Mesenchymal stem cell (in vitro differentiated cells and primary cell): ENCODE measurements at regions not wholly inside any gene's neighbourhood (a gene's known extent, or its start where the extent isn't known, plus 50 kb on each side); places are given as distances from the start of the nearest gene placed in this dataset.
A peak's percentile ranks its signal among the peaks of the same experiment; 100 is the strongest.

Experiments used
- DNase-seq: peaks from one replicate; pipeline ENCODE4 v3.0.0-alpha.2; 2013
- H2AFZ ChIP-seq: one replicate; pipeline ENCODE4 v1.6.1; 2013; ENCODE audit warnings: low read depth, mild to moderate bottlenecking, control low read depth, inconsistent platforms, low read length, moderate library complexity
- H2AK5ac ChIP-seq: 2 replicates; pipeline ENCODE4 v1.6.1; 2013; ENCODE audit warnings: low read length, moderate library complexity, mild to moderate bottlenecking, inconsistent platforms; ENCODE audit not compliant: severe bottlenecking
- H2BK120ac ChIP-seq: one replicate; pipeline ENCODE4 v1.6.1; 2013; ENCODE audit warnings: low read depth, mild to moderate bottlenecking, inconsistent platforms, low read length, moderate library complexity
- H2BK12ac ChIP-seq, 2 experiments: one replicate each; pipeline ENCODE4 v1.6.1; 2013; ENCODE audit warnings: inconsistent platforms in 2 of 2, low read length in 2 of 2, mild to moderate bottlenecking in 2 of 2, moderate library complexity in 2 of 2, control low read depth in 1 of 2
- H2BK15ac ChIP-seq: one replicate; pipeline ENCODE4 v1.6.1; 2013; ENCODE audit warnings: mild to moderate bottlenecking, low read depth, inconsistent platforms; ENCODE audit not compliant: poor library complexity, severe bottlenecking
- H2BK5ac ChIP-seq: 2 replicates; pipeline ENCODE4 v1.6.1; 2013; ENCODE audit warnings: low read depth, mild to moderate bottlenecking, low read length, control low read depth, inconsistent platforms; ENCODE audit not compliant: poor library complexity, severe bottlenecking
- H3K14ac ChIP-seq, 2 experiments: one replicate each; pipeline ENCODE4 v1.6.1; 2013; ENCODE audit warnings: inconsistent platforms in 2 of 2, low read length in 2 of 2, control low read depth in 1 of 2, mild to moderate bottlenecking in 1 of 2, moderate library complexity in 1 of 2
- H3K18ac ChIP-seq, 2 experiments: one replicate each; pipeline ENCODE4 v1.6.1; 2013; ENCODE audit warnings: inconsistent platforms in 2 of 2, low read length in 2 of 2, control low read depth in 1 of 2, low read depth in 1 of 2, mild to moderate bottlenecking in 1 of 2
- H3K23ac ChIP-seq, 2 experiments: one replicate each; pipeline ENCODE4 v1.6.1; 2013; ENCODE audit warnings: inconsistent platforms in 2 of 2, low read length in 2 of 2, mild to moderate bottlenecking in 2 of 2, moderate library complexity in 2 of 2, control low read depth in 1 of 2
- H3K27ac ChIP-seq: 2 replicates; pipeline ENCODE4 v1.5.1; 2013; ENCODE audit warnings: mild to moderate bottlenecking, moderate library complexity, low read length, control low read depth, inconsistent platforms; ENCODE audit not compliant: poor library complexity, severe bottlenecking
- H3K27me3 ChIP-seq, 2 experiments: 2 replicates each; pipeline versions ENCODE4 v1.6.1 to v1.7.0; 2013; ENCODE audit warnings: low read length in 2 of 2, mild to moderate bottlenecking in 2 of 2, moderate library complexity in 2 of 2, control low read depth in 1 of 2, inconsistent platforms in 1 of 2; ENCODE audit not compliant: control insufficient read depth in 1 of 2, insufficient read depth in 1 of 2
- H3K36me3 ChIP-seq, 2 experiments: 2 replicates each; pipeline versions ENCODE4 v1.6.1 to v1.7.0; 2013; ENCODE audit warnings: low read length in 2 of 2, control low read depth in 1 of 2, inconsistent platforms in 1 of 2, low read depth in 1 of 2, mild to moderate bottlenecking in 1 of 2; ENCODE audit not compliant: insufficient read depth in 2 of 2, control insufficient read depth in 1 of 2
- H3K4ac ChIP-seq, 2 experiments: one replicate each; pipeline ENCODE4 v1.6.1; 2013; ENCODE audit warnings: inconsistent platforms in 2 of 2, low read length in 2 of 2, mild to moderate bottlenecking in 2 of 2, moderate library complexity in 2 of 2, control low read depth in 1 of 2, low read depth in 1 of 2
- H3K4me1 ChIP-seq: 2 replicates; pipeline ENCODE4 v1.6.1; 2013; ENCODE audit warnings: low read depth, low read length, control low read depth; ENCODE audit not compliant: control insufficient read depth, insufficient read depth
- H3K4me2 ChIP-seq: 2 replicates; pipeline ENCODE4 v1.6.1; 2013; ENCODE audit warnings: low read length, mild to moderate bottlenecking, inconsistent platforms; ENCODE audit not compliant: poor library complexity, severe bottlenecking
- H3K4me3 ChIP-seq, 2 experiments: 2 replicates each; pipeline versions ENCODE4 v1.5.1 to v1.7.0; 2013; ENCODE audit warnings: low read length in 2 of 2, mild to moderate bottlenecking in 2 of 2, control low read depth in 1 of 2, low read depth in 1 of 2; ENCODE audit not compliant: insufficient read depth in 1 of 2
- H3K79me1 ChIP-seq: replicated peaks from 2 replicates; pipeline ENCODE4 v1.6.1; 2013; ENCODE audit warnings: mild to moderate bottlenecking, control low read depth, low read length, inconsistent platforms; ENCODE audit not compliant: poor library complexity, severe bottlenecking
- H3K9ac ChIP-seq: 2 replicates; pipeline ENCODE4 v1.7.0; 2013; ENCODE audit warnings: mild to moderate bottlenecking, low read length, moderate library complexity
- H3K9me3 ChIP-seq: 2 replicates; pipeline ENCODE4 v1.7.0; 2013; ENCODE audit warnings: mild to moderate bottlenecking, low read length; ENCODE audit not compliant: control insufficient read depth
- H4K8ac ChIP-seq: one replicate; pipeline ENCODE4 v1.6.1; 2013; ENCODE audit warnings: inconsistent platforms, mild to moderate bottlenecking, low read length, moderate library complexity
- H4K91ac ChIP-seq: one replicate; pipeline ENCODE4 v1.6.1; 2013; ENCODE audit warnings: mild to moderate bottlenecking, low read length, inconsistent platforms
- WGBS: methylation state at CpG from one replicate; pipeline ENCODE4 v1.1.7; 2013; ENCODE audit warnings: mixed read lengths; 5-methylcytosine and 5-hydroxymethylcytosine counted together

- Histone ChIP-seq H3K23ac (no peak overlapping the region), H3K27me3 (no peaks in the 10 kb centered on the region), H2BK12ac (no peak overlapping the region), H3K18ac (no peak overlapping the region), H2BK120ac (no peak overlapping the region), H3K4me2 (no peak overlapping the region), H4K91ac (no peak overlapping the region), H3K27ac (no peak overlapping the region), H3K4ac (no peak overlapping the region), H2BK15ac (no peak overlapping the region), H2AK5ac (no peak overlapping the region), H3K9ac (no peak overlapping the region), H2BK5ac (no peak overlapping the region), H4K8ac (no peak overlapping the region), H3K14ac (no peak overlapping the region), H3K79me1 (no peaks in the 10 kb centered on the region), H3K4me3 (no peak overlapping the region), H3K4me1 (no peaks in the 10 kb centered on the region), H3K9me3 (no peaks in the 10 kb centered on the region), H3K36me3 (no peaks in the 10 kb centered on the region), H2AFZ (no peak overlapping the region)
- WGBS = 71% methylated on average over 3 of the region's 3 CpGs
- DNase-seq = no peak
Observed at GRCh38 chr7:131717181-131717580, 160.8 kb upstream of the PODXL start.

DNA sequence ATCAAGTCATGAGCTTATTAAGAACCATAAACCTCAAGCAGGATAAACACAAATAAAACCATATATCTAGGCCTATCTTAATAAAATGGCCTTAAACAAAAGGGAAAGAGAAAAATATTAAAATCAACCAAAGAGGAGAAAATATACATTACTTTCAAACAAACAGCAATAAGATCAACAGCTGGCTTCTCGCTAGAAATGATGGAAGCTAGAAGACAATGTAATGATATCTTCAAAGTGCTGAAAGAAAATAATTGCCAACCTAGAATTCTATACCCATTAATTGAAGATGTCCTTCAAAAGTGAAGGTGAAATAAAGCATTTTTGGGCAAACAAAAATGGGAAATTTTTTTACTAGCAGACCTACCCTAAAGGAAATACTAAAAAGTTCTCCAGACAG, 142.9 kb upstream of the PODXL start:
- H3K4ac ChIP-seq = no peak overlapping the region
- H3K4me3 ChIP-seq = no peak overlapping the region
- peaks cover 18% of the 10 kb centered on the region for H3K9me3 ChIP-seq
- no peak overlapping the region for H2BK5ac ChIP-seq
- H3K36me3 ChIP-seq = no peaks in the 10 kb centered on the region
- H2BK12ac ChIP-seq = no peak overlapping the region
- no CpG with 5 or more reads among the region's 1 CpG for WGBS
- no peak overlapping the region for H2BK15ac ChIP-seq
- no peaks in the 10 kb centered on the region for H3K4me1 ChIP-seq
- H3K23ac ChIP-seq = no peak overlapping the region
- H4K8ac ChIP-seq = no peak overlapping the region
- H3K4me2 ChIP-seq = no peak overlapping the region
- no peak overlapping the region for H3K9ac ChIP-seq
- H3K27ac ChIP-seq = no peak overlapping the region
- no peak overlapping the region for H3K14ac ChIP-seq
- no peak overlapping the region for H4K91ac ChIP-seq
- H2AFZ ChIP-seq = no peak overlapping the region
- H2AK5ac ChIP-seq = no peak overlapping the region
- H3K18ac ChIP-seq = no peak overlapping the region
- H3K27me3 ChIP-seq = peaks cover 9 to 53% of the 10 kb centered on the region in 2 experiments
- no peak for DNase-seq
- H2BK120ac ChIP-seq = no peak overlapping the region
- no peaks in the 10 kb centered on the region for H3K79me1 ChIP-seq

GRCh38 chr7:131692131-131692960, 135.9 kb upstream of the PODXL start:
- Histone ChIP-seq H3K4ac (no peak overlapping the region), H3K4me3 (peak overlapping the region in 1 of 2 experiments; percentile 57), H2BK5ac (no peak overlapping the region), H4K91ac (no peak overlapping the region), H3K9ac (peak overlapping the region; percentile 41), H3K23ac (no peak overlapping the region), H2BK12ac (no peak overlapping the region), H3K27ac (no peak overlapping the region), H4K8ac (peak overlapping the region; percentile 73), H3K79me1 (no peaks in the 10 kb centered on the region), H3K4me2 (no peak overlapping the region), H3K18ac (no peak overlapping the region), H3K36me3 (no peaks in the 10 kb centered on the region), H2BK120ac (no peak overlapping the region), H2AFZ (no peak overlapping the region), H3K27me3 (peaks cover 52 to 88% of the 10 kb centered on the region in 2 experiments), H3K9me3 (no peaks in the 10 kb centered on the region), H3K14ac (no peak overlapping the region), H2BK15ac (no peak overlapping the region), H2AK5ac (no peak overlapping the region), H3K4me1 (peaks cover 5% of the 10 kb centered on the region)
- WGBS = 29% methylated on average over 30 of the region's 30 CpGs
- DNase-seq = peak; percentile 36

DNA sequence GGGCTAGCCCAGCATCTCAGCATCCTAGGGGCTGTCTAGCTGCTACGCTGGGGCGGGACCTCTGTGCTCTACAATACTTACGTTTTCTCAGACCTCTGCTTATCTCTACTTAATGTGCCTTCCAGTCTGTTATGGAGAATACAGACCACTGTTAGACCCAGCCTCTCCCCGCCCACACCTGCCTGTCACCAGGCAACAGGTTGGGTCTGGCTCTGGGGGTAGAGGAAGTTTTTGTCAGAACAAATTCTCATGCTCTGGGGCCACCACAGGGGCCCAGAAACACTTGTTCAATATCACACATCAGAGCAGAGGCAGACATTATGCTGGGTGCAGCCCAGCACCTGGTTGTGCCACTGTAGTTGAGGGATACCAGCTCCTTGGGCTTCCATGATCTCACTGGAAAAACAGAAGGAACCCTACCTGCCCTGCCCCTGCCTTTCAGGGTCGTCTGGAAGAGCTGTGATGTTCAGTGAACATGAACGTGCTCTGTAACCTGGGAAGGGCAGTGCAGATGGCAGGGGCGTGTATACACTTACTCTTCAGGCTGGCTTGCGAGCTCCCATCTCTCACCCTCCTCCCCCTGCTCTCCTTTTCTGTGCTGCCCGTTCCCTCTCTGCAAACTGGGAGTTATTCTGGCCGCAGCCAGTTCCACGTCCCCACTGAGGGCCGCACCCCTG, 135.2 kb upstream of the PODXL start:
- H3K18ac ChIP-seq = no peak overlapping the region
- peaks cover 5% of the 10 kb centered on the region for H3K4me1 ChIP-seq
- H2AFZ ChIP-seq = no peak overlapping the region
- no peaks in the 10 kb centered on the region for H3K79me1 ChIP-seq
- no peak overlapping the region for H2AK5ac ChIP-seq
- H3K14ac ChIP-seq = no peak overlapping the region
- H2BK12ac ChIP-seq = no peak overlapping the region
- H2BK5ac ChIP-seq = no peak overlapping the region
- H4K8ac ChIP-seq = no peak overlapping the region
- WGBS = 42% methylated on average over 11 of the region's 12 CpGs
- no peak overlapping the region for H4K91ac ChIP-seq
- no peak overlapping the region for H3K9ac ChIP-seq
- no peak overlapping the region for H2BK120ac ChIP-seq
- no peak overlapping the region for H3K4ac ChIP-seq
- no peaks in the 10 kb centered on the region for H3K36me3 ChIP-seq
- no peak overlapping the region for H3K4me3 ChIP-seq
- H3K9me3 ChIP-seq = no peaks in the 10 kb centered on the region
- H2BK15ac ChIP-seq = no peak overlapping the region
- H3K27ac ChIP-seq = no peak overlapping the region
- no peak for DNase-seq
- H3K23ac ChIP-seq = no peak overlapping the region
- H3K4me2 ChIP-seq = no peak overlapping the region
- H3K27me3 ChIP-seq = peaks cover 59 to 88% of the 10 kb centered on the region in 2 experiments
